HG03060 (cell line): ENCODE measurements at regions not wholly inside any gene's neighbourhood (a gene's known extent, or its start where the extent isn't known, plus 50 kb on each side); places are given as distances from the start of the nearest gene placed in this dataset.

Source experiments
- ATAC-seq: cut with Tn5 transposase; IDR thresholded peaks from one replicate; pipeline ENCODE4 v1.9.1; 2021; ENCODE audit warnings: low read depth, moderate number of reproducible peaks; ENCODE audit not compliant: unreplicated experiment

GRCh38 chr2:58535990-58536389, 294.9 kb upstream of the FANCL start:
- no peak for ATAC-seq

DNA sequence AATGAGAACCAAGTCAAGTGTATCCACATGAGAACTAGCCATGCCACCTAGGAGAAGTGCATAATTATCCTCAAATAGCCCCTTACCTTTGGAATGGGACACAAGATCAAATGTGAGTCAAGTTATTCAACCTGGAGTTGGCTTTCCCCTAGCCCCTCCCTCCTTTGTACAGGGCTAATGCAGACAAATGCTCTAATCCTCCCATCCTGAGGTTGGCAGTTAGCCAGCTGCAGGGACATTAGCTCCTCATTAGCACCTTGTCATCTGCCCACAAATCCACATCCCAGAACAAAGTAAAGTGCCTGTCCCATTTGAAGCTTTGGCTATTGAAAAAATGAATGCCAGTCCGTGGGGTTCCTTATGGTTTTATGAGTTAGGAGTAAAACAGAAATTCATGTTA, 294.1 kb upstream of the FANCL start:
- no peak for ATAC-seq

DNA sequence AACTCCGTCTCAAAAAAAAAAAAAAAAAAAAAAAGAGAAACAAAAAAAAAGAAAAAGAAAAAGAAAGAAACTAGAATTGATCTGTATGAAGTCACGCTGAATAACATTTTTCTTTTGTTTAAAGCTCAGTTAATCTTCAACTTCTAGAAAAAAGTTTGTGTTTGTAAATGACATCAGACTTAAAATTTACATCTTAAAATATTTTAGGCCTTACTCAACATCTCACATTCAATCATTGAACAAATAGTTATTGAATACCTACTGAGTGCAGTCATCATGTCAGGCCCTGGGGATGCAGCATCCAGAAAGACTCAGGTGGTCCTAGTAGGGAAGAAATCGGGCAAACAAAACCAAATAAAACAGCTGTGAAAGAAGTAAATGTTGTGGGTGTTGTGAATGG, 292.3 kb upstream of the FANCL start:
- no peak for ATAC-seq

GRCh38 chr2:58532641-58533040, 291.5 kb upstream of the FANCL start:
- ATAC-seq: no peak

DNA sequence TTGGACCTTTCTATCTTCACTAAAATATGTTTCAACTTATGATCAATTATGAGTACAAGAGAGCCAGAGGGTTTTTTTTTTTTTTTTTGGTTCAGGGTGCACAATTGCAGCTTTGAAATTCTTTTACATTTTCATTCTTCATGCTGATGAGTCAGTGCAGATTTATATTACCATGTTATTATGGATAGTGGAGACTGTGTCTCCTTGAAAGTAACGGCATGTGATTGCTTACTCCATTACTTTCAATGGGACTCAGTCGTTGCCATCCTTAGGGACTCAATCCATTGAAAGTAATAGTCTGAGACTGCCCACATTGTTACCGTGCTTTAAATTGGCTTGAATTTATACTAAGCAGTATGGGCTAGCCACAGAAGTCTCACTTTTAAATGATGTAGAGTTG, 286.5 kb upstream of the FANCL start:
- no peak for ATAC-seq

- ATAC-seq: no peak
Observed at GRCh38 chr2:58521803-58522554, 280.9 kb upstream of the FANCL start.

DNA sequence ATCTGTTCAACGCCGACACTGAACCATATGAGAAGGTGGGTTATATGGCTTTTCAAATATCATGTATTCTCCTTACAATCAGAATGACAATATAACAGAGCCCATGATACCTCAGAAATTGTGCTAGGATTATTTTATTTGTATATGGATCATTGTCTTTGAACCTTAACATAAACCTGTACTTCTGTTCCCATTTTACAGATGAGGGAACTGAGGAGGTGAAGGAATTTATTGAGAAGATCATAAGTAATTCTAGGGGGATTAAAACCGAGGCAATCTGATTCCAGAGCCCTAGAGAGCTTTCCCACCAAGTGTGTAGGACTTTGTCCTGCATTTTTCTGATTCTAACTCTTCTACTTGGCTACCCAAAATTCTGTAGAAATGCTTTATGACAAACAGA, 279.8 kb upstream of the FANCL start:
- no peak for ATAC-seq

- no peak for ATAC-seq
Observed at GRCh38 chr2:58517881-58518280, 276.8 kb upstream of the FANCL start.

- no peak for ATAC-seq
Observed at GRCh38 chr2:58516695-58517094, 275.6 kb upstream of the FANCL start.

DNA sequence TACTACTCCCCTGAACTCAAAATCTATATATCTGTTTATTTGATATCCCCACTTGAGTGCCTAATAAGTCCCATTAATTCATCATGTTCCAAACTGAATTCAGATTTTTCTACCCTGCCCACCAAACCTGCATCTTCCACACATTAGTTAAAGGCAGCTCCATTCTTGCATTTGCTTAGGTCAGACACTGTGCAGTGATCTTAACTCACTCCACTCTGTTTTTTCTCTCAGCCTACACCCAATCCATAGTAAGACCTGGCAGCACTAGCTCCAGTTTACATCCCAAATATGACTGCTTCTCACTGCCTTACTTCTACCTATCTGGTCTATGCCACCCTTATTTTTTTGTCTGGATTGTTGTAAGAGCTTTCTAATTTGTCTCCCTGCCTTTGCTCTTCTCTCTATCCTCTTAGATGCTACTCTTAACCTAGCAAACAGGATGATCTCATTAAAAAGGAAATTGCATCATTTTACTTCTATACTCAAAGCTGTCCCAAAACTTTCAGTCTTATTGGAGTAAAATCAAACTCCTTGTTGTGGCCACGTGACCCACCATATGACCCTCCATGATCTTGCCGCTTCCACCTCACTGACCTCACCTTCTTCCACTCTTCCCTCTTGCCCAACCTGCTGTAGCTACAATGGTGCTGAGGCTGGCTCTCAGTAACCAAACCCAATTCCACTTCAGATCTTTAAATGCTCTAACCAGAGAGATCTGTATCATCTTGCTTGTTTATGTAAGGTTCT, 274.9 kb upstream of the FANCL start:
- no peak for ATAC-seq

DNA sequence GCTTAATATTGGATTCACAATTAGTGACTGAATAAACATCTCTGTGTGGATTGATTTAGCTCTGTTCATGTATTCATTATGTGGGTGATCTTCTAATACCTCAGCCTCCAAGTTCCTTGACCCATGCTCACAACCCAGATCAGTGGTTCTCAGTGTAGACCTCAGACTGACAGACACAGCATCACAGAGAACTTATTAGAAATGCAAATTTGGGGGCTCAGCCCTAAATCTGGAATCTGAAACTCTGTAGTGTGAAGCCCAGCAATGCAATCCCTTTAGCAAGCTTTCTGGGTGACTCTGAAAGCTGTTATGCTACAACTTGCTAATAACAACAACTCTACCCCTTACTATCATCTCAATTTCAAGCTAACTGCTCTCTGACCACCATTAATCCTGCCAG, 273.1 kb upstream of the FANCL start:
- no peak for ATAC-seq

DNA sequence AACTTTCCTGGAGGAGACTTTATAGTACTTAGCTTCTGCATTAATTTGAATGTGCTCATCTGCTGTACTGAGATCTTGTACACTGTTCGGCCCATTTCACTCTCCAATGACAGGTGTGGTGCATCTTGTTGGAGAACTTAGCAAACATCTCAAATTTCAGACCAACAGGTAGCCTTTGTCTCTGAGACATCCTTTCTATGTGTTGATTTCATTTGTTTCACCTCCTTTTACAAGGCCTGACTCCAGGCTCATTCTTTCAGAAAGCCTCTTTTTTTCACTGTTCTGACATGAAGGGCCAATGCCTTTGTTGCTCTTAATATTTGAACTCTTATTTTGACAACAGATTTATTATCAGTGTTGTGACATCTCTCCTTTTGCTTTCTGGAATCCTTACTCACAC, 271.8 kb upstream of the FANCL start:
- ATAC-seq: no peak

DNA sequence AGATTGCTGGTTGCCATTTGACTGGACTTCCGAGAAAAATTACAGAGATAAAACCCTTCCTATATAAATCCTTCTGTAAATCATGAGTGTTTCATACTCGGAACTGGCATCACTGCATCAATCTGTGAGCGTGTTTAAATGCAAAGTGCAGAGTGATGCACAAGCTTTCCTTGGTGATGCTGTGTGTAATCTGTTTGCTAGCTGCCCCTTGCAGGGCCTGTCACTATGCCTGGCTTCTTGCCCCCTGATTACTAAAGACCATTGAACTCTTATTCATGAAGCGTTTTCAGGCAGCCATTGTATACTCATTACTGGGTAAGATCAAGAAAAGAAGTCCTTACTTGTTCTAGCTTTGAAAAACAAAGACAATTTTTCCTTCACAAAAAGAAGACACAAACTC, 266.9 kb upstream of the FANCL start:
- no peak for ATAC-seq

DNA sequence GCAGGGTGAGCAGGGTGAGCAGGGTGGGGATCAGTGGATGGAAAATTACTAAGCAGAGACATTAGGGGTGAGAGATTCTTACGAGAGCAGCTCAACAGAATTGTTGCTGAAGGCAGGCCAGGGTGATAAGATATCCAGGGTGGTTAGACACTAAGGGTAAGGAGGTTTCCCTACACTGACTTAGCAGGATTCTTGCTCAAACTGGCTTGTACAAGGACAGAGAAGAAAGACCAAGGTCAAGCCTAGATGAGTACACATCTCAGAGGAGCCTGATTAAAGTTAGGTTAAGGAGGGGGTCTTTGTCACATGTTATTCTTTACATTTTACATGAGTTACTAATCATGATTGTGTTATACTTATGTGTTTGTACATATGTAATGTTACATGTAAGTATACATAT, 262.8 kb upstream of the FANCL start:
- no peak for ATAC-seq

DNA sequence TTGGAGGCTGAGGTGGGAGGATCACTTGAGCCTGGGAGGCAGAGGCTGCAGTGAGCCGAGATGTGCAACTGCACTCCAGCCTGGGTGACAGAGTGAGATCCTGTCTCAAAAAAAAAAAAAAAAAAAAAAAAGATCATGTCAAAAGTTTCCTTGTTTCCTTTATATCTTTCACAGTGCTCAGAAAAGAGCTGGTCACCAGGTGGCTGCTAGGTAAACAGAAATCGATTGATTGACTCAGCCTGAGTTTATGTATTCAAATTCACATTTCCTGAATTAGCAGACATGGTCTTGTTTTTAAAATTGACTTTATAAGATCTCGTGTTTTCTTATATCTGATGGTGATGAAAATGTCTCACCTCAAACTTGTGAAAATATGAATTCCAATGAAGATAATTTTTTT, 261.8 kb upstream of the FANCL start:
- no peak for ATAC-seq

- no peak for ATAC-seq
Observed at GRCh38 chr2:58501371-58502160, 260.4 kb upstream of the FANCL start.

DNA sequence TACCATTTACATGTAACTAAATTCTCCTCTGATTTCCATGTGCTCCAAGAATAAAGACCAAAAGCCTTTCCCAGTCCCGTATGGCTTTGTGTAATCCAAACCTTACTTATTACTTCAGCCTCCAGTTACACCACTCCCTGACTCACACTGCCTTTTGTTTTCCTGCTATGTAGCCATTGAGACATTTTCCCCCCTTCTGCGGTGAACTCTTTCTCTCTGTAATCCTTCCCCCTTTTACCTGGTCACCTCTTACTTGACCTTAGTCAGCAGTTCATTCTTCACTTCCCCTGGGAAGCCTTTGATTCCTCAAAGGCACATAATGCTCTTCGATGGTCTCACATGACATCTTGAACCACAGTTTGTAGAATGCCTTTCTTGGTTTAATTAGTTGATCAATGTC, 256.0 kb upstream of the FANCL start:
- ATAC-seq: no peak

DNA sequence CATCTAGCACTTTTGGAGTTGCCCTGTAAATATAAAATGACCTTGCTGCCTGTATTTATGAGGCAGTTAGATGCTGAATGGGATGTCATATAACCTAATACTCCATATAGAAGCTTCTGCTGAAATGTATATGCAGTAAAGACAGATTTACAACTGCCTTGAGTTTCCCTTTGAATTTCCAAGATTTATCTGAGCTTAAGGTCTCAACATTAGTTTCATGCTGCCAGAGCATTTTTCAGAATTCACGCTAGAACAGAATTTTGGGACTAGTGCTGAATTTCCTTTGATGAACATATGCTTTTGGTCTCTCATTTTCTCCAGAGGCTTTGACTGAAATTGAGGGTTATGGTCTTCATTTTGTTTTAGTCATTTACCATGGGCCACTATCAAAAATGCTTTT, 254.7 kb upstream of the FANCL start:
- ATAC-seq: no peak

GRCh38 chr2:58494071-58494501, 253.0 kb upstream of the FANCL start:
- no peak for ATAC-seq

GRCh38 chr2:58484629-58485028, 243.5 kb upstream of the FANCL start:
- no peak for ATAC-seq

GRCh38 chr2:58484221-58484620, 243.1 kb upstream of the FANCL start:
- no peak for ATAC-seq
